Suppressor macrophage treated with lipopolysaccharide for 4 hours (primary cell): ENCODE measurements at regions not wholly inside any gene's neighbourhood (a gene's known extent, or its start where the extent isn't known, plus 50 kb on each side); places are given as distances from the start of the nearest gene placed in this dataset.
"Not testable (repeated sequence)": the region's sequence is repeated elsewhere in the genome, so short reads cannot be mapped to it uniquely, and the experiment has no call there.

Experiments used
- DNase-seq: peaks from one replicate; pipeline ENCODE4 v3.0.0-alpha.2; 2020

DNA sequence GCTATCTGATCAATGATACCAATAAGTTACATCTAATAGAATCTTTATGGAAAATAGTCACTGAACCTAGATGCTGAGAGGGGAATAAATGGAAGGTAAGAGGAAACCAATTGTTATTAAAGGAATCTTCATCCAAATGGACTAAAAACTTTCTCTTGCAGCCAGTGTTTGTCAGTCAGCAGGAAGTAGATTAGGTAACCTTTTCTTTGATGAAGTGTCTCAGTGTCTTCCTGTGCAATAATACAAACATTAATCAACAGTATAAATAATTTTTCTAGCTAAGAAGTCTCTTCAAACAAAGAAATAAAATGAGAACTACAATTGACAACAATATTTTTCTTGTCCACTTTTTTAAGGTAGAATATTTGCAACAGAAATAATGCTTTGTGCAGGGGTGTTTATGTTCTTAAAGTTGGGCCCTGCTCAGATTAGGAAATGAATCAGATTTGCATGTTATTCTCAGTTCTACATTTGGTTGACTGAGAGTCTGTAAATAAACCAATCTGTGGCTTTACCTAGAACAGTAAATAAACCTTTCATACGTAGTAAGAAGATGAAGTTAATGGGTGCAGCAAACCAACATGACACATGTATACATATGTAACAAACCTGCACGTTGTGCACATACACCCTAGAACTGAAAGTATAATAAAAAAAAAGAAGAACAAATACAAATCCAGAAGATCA lies 391.4 kb downstream of the MRPL39 start:
- DNase-seq = no peak

DNA sequence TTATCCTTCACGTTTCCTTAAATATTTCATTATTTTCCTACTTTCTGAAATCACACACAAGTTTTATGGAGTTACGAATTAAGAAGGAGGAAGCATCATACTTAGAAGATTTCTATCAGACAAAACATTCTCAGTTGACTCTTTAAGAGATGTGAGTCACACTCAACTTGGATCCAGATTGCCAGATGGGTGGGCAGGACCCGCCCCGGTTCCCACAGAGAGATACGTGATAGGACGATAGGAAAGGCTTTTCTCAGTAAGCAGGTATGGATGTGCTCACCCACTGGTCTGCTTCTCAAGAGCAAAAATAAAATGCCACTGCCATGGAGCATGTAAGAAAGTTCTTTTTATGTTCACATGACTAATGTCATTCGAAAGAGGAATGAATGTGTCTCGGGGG lies 392.6 kb downstream of the MRPL39 start:
- DNase-seq = no peak

GRCh38 chr21:25199944-25200343 lies 407.3 kb downstream of the MRPL39 start:
- no peak for DNase-seq

DNA sequence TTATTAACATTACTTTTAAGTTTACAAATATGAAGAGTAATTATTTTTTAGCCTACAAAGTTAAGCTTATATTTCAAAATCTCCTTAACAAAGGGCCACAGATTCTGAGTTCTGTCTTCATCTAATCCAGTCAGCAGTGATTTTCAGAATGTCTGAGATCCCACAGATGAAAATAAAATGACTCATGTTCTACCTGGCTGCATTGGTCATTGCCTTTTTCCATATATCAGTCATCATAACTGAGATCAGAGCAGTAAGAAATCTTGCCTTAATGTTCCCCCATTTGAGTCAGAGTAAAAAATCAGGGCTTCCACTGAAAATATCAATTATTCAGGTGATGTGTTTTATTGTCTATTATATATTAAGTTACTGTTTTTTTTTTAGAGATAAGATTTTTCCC lies 416.1 kb downstream of the MRPL39 start:
- DNase-seq = no peak

GRCh38 chr21:25189497-25189896 lies 417.8 kb downstream of the MRPL39 start:
- DNase-seq = no peak

- no peak for DNase-seq
Measured at GRCh38 chr21:25188677-25189079, 418.6 kb downstream of the MRPL39 start.

- no peak for DNase-seq
Measured at GRCh38 chr21:25186273-25186672, 421.0 kb downstream of the MRPL39 start.

DNA sequence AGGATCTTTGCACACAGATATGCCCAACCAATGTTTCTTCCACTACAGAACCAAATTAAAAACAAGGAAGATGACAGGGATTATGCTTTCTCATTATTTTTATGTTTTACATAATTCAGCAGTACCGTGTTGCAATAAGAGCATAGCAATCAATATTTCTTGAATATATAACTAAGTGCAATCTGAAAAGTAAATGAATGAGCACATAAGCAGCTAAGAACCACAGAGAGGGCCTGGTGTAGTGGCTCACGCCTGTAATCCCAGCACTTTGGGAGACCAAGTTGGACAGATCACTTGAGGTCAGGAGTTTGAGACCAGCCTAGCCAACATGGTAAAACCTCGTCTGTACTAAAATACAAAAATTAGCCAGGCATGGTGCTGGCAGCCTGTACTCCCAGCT lies 423.7 kb downstream of the MRPL39 start:
- DNase-seq = no peak

GRCh38 chr21:25181690-25182089 lies 425.6 kb downstream of the MRPL39 start:
- DNase-seq = not testable (repeated sequence)

GRCh38 chr21:25179116-25179515 lies 428.2 kb downstream of the MRPL39 start:
- no peak for DNase-seq

DNA sequence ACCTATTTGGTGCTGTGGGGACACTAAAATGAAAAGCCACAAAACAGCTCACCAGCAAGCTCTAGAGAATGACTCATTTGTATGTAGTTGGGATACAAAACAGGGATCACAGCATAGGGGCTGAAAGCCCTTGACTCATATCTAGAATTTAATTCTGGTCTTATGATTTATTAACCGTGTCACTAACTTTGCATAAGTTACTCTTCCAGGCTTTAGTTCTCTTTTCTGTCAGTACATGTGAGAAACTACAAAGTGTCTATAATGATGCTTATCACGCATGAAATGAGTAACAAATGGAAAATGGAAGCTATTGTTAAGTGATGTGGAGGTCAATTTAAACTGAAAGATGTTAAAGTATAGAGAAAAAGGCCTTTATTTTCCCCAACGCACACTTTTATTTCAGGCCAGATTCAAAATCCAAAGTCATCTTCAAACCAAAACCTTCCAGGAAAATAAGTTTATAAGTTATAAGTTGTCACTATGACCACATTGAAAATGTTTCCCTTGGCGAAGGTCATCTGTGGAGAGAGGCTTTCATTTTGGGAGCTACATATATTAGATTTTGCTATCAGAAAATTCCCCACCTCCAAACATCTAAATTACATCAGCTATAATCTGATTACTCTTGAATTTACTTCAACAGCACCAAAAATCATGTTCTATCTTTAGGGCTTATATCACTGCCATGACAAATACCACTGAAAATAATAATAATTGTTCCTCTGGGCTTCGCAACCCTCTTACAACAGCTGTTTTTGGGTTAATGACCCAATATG lies 430.5 kb downstream of the MRPL39 start:
- DNase-seq = peak; percentile 22

- no peak for DNase-seq
Measured at GRCh38 chr21:25175938-25176337, 431.3 kb downstream of the MRPL39 start.

- DNase-seq = peak; percentile 22
Measured at GRCh38 chr21:25171438-25171837, 435.8 kb downstream of the MRPL39 start.

GRCh38 chr21:25170681-25171080 lies 436.6 kb downstream of the MRPL39 start:
- no peak for DNase-seq

DNA sequence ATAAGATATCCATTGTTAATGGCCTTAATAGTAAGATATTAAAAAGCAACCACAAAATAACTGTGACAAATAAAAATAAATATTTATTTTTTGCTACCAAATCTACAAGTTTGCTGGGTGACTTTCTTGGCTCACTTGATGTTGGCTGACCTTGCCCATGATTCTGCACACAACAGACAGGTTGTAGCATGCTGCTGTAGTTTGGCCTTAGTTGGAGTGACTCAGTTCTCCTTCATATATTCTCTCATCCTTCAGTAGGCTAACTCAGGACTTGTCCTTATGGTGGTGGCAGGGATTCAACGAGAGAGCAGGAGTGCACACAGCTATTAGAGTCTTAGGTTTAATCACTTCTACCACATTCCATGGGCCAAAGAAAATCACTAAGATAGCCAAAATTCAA lies 437.9 kb downstream of the MRPL39 start:
- DNase-seq = no peak

- not testable (repeated sequence) for DNase-seq
Measured at GRCh38 chr21:25166904-25167303, 440.4 kb downstream of the MRPL39 start.

DNA sequence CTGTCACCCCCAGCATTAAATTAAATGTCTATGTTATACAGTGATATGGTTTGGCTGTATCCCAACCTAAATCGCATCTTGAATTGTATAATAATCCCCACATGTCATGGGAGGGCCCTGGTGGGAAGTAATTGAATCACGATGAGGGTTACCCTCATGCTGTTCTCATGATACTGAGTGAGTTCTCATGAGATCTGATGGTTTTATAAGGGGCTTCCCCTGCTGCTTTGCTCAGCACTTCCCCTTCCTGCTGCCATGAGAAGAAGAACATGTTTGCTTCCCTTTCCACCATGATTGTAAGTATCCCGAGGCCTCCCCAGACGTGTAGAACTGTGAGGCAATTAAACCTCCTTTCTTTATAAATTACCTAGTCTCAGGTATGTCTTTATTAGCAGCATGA lies 445.7 kb downstream of the MRPL39 start:
- DNase-seq = no peak

DNA sequence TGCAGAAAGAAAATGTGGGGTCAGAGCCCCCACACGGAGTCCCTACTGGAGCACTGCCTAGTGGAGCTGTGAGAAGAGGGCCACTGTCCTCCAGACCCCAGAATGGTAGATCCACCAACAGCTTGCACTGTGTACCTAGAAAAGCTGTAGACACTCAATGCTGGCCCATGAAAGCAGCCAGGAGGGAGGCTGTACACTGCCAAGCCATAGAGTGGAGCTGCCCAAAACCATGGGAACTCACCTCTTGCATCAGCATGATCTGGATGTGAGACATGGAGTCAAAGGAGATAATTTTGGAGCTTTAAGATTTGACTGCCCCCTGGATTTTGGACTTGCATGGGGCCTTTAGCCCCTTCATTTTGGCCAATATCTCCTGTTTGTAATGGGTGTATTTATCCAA lies 452.3 kb downstream of the MRPL39 start:
- not testable (repeated sequence) for DNase-seq

GRCh38 chr21:25149022-25149421 lies 458.3 kb downstream of the MRPL39 start:
- no peak for DNase-seq

DNA sequence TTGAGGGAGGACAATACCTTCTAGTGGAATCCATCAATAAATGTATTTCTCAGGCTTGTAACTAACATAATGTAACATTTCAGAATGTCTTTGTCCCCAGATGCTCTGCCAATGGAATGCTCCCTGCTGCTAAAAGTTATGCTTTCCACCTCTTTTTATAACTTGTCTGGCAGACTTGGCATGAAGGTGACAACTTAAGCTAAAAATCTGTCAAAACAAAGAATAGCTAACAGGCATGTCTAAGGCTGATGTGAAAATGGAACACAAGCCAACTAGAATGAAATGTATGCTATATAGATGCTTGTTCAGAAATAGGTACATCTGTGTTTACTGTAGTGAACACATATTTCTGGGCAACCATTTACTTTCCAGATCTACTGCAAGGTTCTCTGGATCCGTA lies 467.9 kb downstream of the MRPL39 start:
- no peak for DNase-seq

DNA sequence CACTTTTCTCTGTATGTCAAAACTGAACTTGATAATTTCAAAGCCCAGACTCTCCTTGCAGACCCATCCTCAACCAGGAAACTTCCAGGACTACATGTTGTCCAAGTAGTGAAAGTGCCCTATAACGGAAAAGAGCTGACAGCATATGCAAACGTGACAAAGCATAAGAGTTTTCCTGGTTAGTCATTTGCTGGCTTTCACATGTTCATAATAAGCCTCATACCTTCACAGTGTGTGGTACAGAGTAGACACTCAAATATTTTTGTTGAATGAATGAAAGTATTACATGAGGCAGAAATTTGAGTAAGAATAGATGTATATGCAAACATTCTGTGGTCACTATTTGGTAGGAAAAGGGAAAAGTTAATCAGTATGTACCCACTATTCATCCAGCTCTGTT lies 473.3 kb downstream of the MRPL39 start:
- no peak for DNase-seq

DNA sequence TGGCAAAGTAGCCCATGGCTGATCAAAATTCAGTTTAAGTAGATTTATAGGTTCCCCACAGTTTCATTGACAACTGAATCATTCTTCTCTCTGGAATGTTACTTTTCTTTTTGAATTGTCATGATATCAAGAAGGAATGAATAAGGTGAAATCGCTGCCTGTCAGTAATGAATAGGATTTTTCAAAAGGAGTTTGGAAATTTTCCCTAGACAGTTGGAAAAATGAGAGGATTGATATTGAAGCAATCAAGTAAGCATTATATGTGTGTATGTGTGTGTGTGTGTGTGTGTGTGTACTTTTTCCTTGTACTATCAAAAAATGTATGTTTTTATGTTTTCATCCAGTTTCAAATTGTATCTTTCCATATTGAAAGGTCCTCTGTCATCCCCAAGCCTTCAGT lies 479.5 kb downstream of the MRPL39 start:
- no peak for DNase-seq

DNA sequence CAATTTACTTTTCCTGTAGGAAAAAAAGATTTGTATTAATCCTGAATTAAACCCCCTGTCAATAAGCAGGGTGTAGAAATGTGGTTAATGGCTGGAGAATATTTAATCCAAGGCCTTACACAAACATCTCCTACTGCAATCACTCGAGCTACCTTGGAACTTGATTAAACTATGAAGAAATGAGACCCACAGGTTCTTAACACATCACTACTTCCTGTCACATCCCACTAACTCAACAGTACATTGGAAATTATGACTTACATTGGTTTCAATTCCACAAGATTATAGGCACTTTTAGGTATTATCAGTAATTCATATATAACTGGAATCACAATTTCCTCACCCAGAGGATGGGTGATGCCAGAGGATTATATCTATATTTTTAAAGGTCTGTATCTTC lies 480.3 kb downstream of the MRPL39 start:
- no peak for DNase-seq

- no peak for DNase-seq
Measured at GRCh38 chr21:25126564-25126963, 480.7 kb downstream of the MRPL39 start.

- DNase-seq = no peak
Measured at GRCh38 chr21:25118648-25119047, 488.6 kb downstream of the MRPL39 start.
